Uterus (tissue), 3 donors: ENCODE measurements at regions not wholly inside any gene's neighbourhood (a gene's known extent, or its start where the extent isn't known, plus 50 kb on each side); places are given as distances from the start of the nearest gene placed in this dataset.
"Not testable (repeated sequence)": the region's sequence is repeated elsewhere in the genome, so short reads cannot be mapped to it uniquely, and the experiment has no call there.

Experiments used
- DNase-seq, 2 donors: peaks; one replicate each; pipeline ENCODE4 v3.0.0-alpha.2; 2019 to 2020
- H3K27ac ChIP-seq, 2 donors: fragments of 200-600 bp; sonication (generic); 1 replicate in 1 of 2; 2 replicates in 1 of 2; pipeline ENCODE4 v1.5.1; 2016 to 2018
- H3K27me3 ChIP-seq, 2 donors: fragments of 200-600 bp; sonication (generic); one replicate each; pipeline ENCODE4 v1.5.1; 2018 to 2019; ENCODE audit warnings: control low read depth in 1 of 2
- H3K36me3 ChIP-seq, 2 donors: fragments of 200-600 bp; sonication (generic); one replicate each; pipeline ENCODE4 v1.5.1; 2019; ENCODE audit warnings: control low read depth in 1 of 2
- H3K4me1 ChIP-seq, 2 donors: fragments of 200-600 bp; sonication (generic); one replicate each; pipeline ENCODE4 v1.5.1; 2018 to 2019; ENCODE audit warnings: control low read depth in 1 of 2
- H3K4me3 ChIP-seq, 2 donors: fragments of 200-600 bp; sonication (generic); 1 replicate in 1 of 2; 2 replicates in 1 of 2; pipeline ENCODE4 v1.5.1; 2018 to 2019; ENCODE audit warnings: mild to moderate bottlenecking in 1 of 2
- H3K9me3 ChIP-seq, 2 donors: fragments of 200-600 bp; sonication (generic); one replicate each; pipeline ENCODE4 v1.5.1; 2019; ENCODE audit warnings: control low read depth in 1 of 2
- POLR2A ChIP-seq, 2 donors: fragments of 450-650 bp; IDR thresholded peaks; one replicate each; pipeline ENCODE4 v1.6.1; 2016; ENCODE audit warnings: antibody characterized with exemption in 2 of 2, mild to moderate bottlenecking in 1 of 2, moderate library complexity in 1 of 2
- intact Hi-C: fragments of 100-400 bp; cut with DNase I; formaldehyde crosslinking; loops from one replicate; pipeline ENCODE4 v1.15.1; 2023; ENCODE audit warnings: low total_unique reads
- TF ChIP-seq, protein P1 (sequence below), 4 experiments: fragments of 200-600 bp in 2 of 4; fragments of 450-650 bp in 2 of 4; sonication (generic) in 2 of 4; IDR thresholded peaks; one replicate each; pipeline ENCODE4 v1.5.1; 2016 to 2019; ENCODE audit warnings: antibody characterized with exemption in 4 of 4, mild to moderate bottlenecking in 2 of 4, moderate library complexity in 1 of 4
- donor health status: DM: yes; HTN: yes; CAD: no.

DNA sequence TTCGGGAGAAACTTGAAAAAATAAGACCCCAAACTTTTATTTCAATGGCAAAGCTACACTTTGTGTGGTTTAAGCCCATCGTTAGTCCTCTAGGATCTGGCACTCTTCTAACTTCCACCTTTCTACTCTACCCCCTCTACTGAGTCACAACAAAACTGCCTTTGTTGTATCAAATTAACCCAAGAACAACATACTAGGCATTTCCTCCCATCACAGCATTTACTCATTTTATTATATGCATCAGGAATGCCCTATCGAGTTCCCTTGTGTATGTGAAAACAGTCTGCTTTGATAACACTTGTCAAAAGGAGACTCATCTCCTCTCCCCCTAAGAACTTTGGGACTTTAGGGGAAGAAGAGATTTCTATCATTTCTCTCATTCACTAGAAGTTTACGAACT, 158.9 kb upstream of the FREM1 start:
- Histone ChIP-seq H3K9me3 (no peaks in the 10 kb centered on the region), H3K4me1 (no peaks in the 10 kb centered on the region), H3K27me3 (no peaks in the 10 kb centered on the region), H3K4me3 (no peak overlapping the region), H3K36me3 (no peaks in the 10 kb centered on the region), H3K27ac (no peak overlapping the region)
- no peak for DNase-seq
- intact Hi-C loops = no loop called here
- no peak for TF ChIP-seq POLR2A (IDR thresholded peaks at IDR 0.05)
- TF ChIP-seq, protein P1, sequence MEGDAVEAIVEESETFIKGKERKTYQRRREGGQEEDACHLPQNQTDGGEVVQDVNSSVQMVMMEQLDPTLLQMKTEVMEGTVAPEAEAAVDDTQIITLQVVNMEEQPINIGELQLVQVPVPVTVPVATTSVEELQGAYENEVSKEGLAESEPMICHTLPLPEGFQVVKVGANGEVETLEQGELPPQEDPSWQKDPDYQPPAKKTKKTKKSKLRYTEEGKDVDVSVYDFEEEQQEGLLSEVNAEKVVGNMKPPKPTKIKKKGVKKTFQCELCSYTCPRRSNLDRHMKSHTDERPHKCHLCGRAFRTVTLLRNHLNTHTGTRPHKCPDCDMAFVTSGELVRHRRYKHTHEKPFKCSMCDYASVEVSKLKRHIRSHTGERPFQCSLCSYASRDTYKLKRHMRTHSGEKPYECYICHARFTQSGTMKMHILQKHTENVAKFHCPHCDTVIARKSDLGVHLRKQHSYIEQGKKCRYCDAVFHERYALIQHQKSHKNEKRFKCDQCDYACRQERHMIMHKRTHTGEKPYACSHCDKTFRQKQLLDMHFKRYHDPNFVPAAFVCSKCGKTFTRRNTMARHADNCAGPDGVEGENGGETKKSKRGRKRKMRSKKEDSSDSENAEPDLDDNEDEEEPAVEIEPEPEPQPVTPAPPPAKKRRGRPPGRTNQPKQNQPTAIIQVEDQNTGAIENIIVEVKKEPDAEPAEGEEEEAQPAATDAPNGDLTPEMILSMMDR (IDR thresholded peaks at IDR 0.05) = no peak

- H3K27ac ChIP-seq = no peak overlapping the region
- DNase-seq = no peak
- TF ChIP-seq POLR2A (IDR thresholded peaks at IDR 0.05) = no peak
- TF ChIP-seq, protein P1 (IDR thresholded peaks at IDR 0.05) = no peak
These were observed 158.0 kb upstream of the FREM1 start for GRCh38 chr9:15068261-15068660.

GRCh38 chr9:15059003-15059402, 148.8 kb upstream of the FREM1 start:
- H3K4me1 ChIP-seq = no peaks in the 10 kb centered on the region
- intact Hi-C loops = no loop called here
- no peaks in the 10 kb centered on the region for H3K36me3 ChIP-seq
- no peaks in the 10 kb centered on the region for H3K9me3 ChIP-seq
- no peaks in the 10 kb centered on the region for H3K27me3 ChIP-seq
- H3K4me3 ChIP-seq = no peak overlapping the region
- no peak for TF ChIP-seq POLR2A (IDR thresholded peaks at IDR 0.05)
- TF ChIP-seq, protein P1 (IDR thresholded peaks at IDR 0.05) = no peak
- DNase-seq = no peak
- H3K27ac ChIP-seq = no peak overlapping the region

More at GRCh38 chr9:15068261-15068660, 158.0 kb upstream of the FREM1 start:
- Histone ChIP-seq H3K9me3 (no peaks in the 10 kb centered on the region), H3K4me3 (no peak overlapping the region), H3K27me3 (no peaks in the 10 kb centered on the region), H3K36me3 (no peaks in the 10 kb centered on the region), H3K4me1 (no peaks in the 10 kb centered on the region)
- intact Hi-C loops = no loop called here

GRCh38 chr9:15058236-15058635, 148.0 kb upstream of the FREM1 start:
- H3K9me3 ChIP-seq = no peaks in the 10 kb centered on the region
- H3K36me3 ChIP-seq = no peaks in the 10 kb centered on the region
- intact Hi-C loops = no loop called here
- DNase-seq = no peak
- TF ChIP-seq, protein P1 (IDR thresholded peaks at IDR 0.05) = no peak
- no peak for TF ChIP-seq POLR2A (IDR thresholded peaks at IDR 0.05)
- H3K27me3 ChIP-seq = no peaks in the 10 kb centered on the region
- no peaks in the 10 kb centered on the region for H3K4me1 ChIP-seq
- no peak overlapping the region for H3K4me3 ChIP-seq
- H3K27ac ChIP-seq = no peak overlapping the region

DNA sequence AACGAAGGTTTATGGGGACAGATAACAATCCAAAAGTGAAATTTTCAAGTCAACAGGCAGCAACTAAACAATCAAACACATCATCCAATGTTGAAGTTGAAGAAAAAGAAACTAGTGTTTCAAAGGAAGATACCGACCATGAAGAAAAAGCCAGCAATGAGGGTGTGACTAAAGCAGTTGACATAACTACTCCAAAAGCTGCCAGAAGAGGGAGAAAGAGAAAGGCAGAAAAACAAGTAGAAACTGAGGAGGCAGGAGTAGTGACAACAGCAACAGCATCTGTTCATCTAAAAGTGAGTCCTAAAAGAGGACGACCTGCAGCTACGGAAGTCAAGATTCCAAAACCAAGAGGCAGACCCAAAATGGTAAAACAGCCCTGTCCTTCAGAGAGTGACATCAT, 145.1 kb upstream of the FREM1 start:
- DNase-seq, H3K36me3 ChIP-seq, H3K4me3 ChIP-seq, H3K27me3 ChIP-seq, H3K9me3 ChIP-seq, H3K27ac ChIP-seq, H3K4me1 ChIP-seq, intact Hi-C loops: not testable (repeated sequence)
- TF ChIP-seq, protein P1 (IDR thresholded peaks at IDR 0.05) = peak in 1 of 4 experiments; percentile 11
